ENCODE measurements at regions not wholly inside any gene's neighbourhood (a gene's known extent, or its start where the extent isn't known, plus 50 kb on each side); places are given as distances from the start of the nearest gene placed in this dataset.

DNA sequence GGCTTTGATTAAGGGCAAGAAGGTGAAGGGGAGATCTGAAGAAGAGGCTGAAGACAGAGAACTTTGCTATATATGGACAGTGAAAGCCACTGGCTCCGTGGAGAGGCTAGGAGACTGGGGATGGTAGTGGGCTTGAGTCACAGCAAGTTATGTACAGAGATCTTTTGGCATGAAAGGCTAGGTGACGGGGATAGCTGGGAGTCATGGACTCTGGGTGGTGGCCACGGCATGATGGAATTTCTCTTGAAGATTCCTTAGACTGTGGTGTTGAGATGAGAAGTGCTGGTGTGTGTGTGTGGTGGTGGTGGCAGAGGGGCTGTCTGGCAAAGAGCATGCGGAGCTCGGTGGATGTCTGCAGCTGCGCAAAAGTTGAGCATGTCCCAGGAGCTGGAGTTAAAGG is 120.6 kb upstream of the STC2 start:
- TF ChIP-seq CTCF (IDR thresholded peaks at IDR 0.05; ENCODE audit: unreplicated experiment): no peak
- no TSS peak for BruUV-seq (replicated peaks)
- POLR2A ChIA-PET: no interaction called here

DNA sequence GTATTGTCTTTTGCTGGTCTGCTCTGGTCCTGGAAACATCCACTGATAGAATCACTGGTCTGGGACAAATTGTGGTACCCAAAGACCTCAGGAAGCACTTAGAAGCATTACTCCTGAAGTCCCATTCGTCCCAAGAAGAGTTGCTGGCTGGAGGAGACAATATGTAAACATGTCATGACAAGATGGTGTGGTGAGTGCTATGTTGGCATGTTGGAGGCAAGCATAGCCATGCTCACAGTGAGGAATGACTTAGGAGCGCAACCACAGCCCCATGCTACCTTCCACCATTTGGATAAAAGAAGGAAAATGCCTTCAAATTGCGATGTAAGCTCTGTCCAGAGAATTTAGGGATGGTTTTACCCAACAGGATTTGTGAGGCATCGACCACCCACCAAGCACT is 115.8 kb upstream of the STC2 start:
- no peak overlapping the region for H3K27ac Mint-ChIP-seq (ENCODE audit: low read depth, unreplicated experiment)
- H3K4me1 Mint-ChIP-seq (ENCODE audit: insufficient read depth, unreplicated experiment): no peaks in the 10 kb centered on the region
- CTCF ChIA-PET: no interaction called here
- no peaks in the 10 kb centered on the region for H3K27me3 Mint-ChIP-seq (ENCODE audit: insufficient read depth, unreplicated experiment)
- DNase-seq (ENCODE audit: unreplicated experiment): no peak
- BruUV-seq (replicated peaks): no TSS peak
- no peaks in the 10 kb centered on the region for H3K9me3 Mint-ChIP-seq (ENCODE audit: unreplicated experiment)
- TF ChIP-seq CTCF (IDR thresholded peaks at IDR 0.05; ENCODE audit: unreplicated experiment): no peak
- no peak overlapping the region for H3K4me3 Mint-ChIP-seq (ENCODE audit: unreplicated experiment)
- no peaks in the 10 kb centered on the region for H3K36me3 Mint-ChIP-seq (ENCODE audit: insufficient read depth, unreplicated experiment)
- intact Hi-C loops (cut with micrococcal nuclease): no loop called here
- POLR2A ChIA-PET: interaction anchor here (0.6 kb wide), 1 partner anchor 30 kb away, joined by 3 read pairs; no protein-coding TSS in a partner anchor

More for the DNA sequence above, 120.6 kb upstream of the STC2 start:
- H3K4me1 Mint-ChIP-seq (ENCODE audit: insufficient read depth, unreplicated experiment): peaks cover 24% of the 10 kb centered on the region
- intact Hi-C loops (cut with micrococcal nuclease): no loop called here
- no peak overlapping the region for H3K27ac Mint-ChIP-seq (ENCODE audit: low read depth, unreplicated experiment)
- H3K27me3 Mint-ChIP-seq (ENCODE audit: insufficient read depth, unreplicated experiment): no peaks in the 10 kb centered on the region
- no peak overlapping the region for H3K4me3 Mint-ChIP-seq (ENCODE audit: unreplicated experiment)
- DNase-seq (ENCODE audit: unreplicated experiment): no peak
- H3K9me3 Mint-ChIP-seq (ENCODE audit: unreplicated experiment): no peaks in the 10 kb centered on the region
- no peaks in the 10 kb centered on the region for H3K36me3 Mint-ChIP-seq (ENCODE audit: insufficient read depth, unreplicated experiment)
- CTCF ChIA-PET: interaction anchor here (0.7 to 1.0 kb wide), 2 partner anchors 157 to 167 kb away, joined by 3 to 4 read pairs; no protein-coding TSS in a partner anchor

DNA sequence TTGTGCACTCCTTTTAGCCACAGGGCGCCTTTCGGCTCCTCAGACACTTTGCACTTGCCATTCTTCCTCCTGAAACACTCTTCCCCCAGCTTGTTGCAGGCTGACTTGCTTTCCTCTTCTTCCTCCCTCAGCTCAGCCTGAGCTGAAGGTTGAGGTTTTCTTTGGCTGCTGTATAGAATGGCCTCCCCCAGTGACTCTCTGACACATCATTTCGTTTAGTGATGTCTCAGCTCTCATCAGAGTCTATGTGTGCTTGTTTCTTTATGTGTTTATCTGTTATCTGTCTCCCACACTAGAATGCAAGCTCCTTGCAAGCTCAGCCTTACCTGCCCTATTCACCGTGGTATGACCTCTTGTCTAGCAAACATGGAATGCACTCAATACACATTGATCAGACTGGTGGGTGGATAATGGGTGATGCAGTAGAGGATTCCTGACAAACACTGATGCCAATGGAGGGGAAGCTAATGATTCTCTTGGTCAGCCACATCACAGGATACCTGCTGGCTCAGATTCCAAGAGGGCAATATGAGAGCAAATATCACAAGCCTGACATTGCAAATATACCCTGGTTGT is 112.9 kb upstream of the STC2 start:
- ChIA-PET POLR2A (interaction anchor here (0.8 to 2.5 kb wide), 2 partner anchors 11 to 14 kb away, joined by 4 to 10 read pairs; no protein-coding TSS in a partner anchor), CTCF (interaction anchor here (0.6 to 2.8 kb wide), 3 partner anchors 9 to 44 kb away, joined by 3 to 10 read pairs (median 3); no protein-coding TSS in a partner anchor)
- Mint-ChIP-seq H3K4me3 (ENCODE audit: unreplicated experiment) (no peak overlapping the region), H3K36me3 (ENCODE audit: insufficient read depth, unreplicated experiment) (no peaks in the 10 kb centered on the region), H3K27ac (ENCODE audit: low read depth, unreplicated experiment) (no peak overlapping the region), H3K9me3 (ENCODE audit: unreplicated experiment) (no peaks in the 10 kb centered on the region), H3K27me3 (ENCODE audit: insufficient read depth, unreplicated experiment) (no peaks in the 10 kb centered on the region), H3K4me1 (ENCODE audit: insufficient read depth, unreplicated experiment) (no peaks in the 10 kb centered on the region)
- no peak for DNase-seq (ENCODE audit: unreplicated experiment)
- no peak for TF ChIP-seq CTCF (IDR thresholded peaks at IDR 0.05; ENCODE audit: unreplicated experiment)
- no TSS peak for BruUV-seq (replicated peaks)
- intact Hi-C loops (cut with micrococcal nuclease): no loop called here

DNA sequence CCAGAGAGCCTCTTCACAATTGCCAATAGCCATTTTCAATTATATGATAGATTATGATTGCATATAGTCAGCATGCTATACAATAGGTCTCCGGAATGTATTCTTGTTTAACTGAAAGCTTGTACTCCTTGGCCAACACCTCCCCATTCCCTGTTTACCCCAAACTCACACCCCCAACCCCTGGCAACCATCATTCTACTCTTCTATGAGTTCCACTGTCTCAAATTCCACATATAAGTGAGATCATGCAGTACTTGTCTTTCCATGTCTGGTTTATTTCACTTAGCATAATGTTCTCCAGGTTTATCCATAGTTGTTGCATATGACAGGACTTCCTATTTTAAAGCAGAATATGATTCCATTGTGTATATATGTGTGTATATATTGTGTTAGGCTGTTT is 110.7 kb upstream of the STC2 start:
- no peaks in the 10 kb centered on the region for H3K36me3 Mint-ChIP-seq (ENCODE audit: insufficient read depth, unreplicated experiment)
- H3K27me3 Mint-ChIP-seq (ENCODE audit: insufficient read depth, unreplicated experiment): no peaks in the 10 kb centered on the region
- TF ChIP-seq CTCF (IDR thresholded peaks at IDR 0.05; ENCODE audit: unreplicated experiment): no peak
- CTCF ChIA-PET: interaction anchor here (0.5 to 0.8 kb wide), 2 partner anchors 177 to 740 kb away, joined by 3 read pairs; no protein-coding TSS in a partner anchor
- intact Hi-C loops (cut with micrococcal nuclease): no loop called here
- no peaks in the 10 kb centered on the region for H3K4me1 Mint-ChIP-seq (ENCODE audit: insufficient read depth, unreplicated experiment)
- H3K9me3 Mint-ChIP-seq (ENCODE audit: unreplicated experiment): no peaks in the 10 kb centered on the region
- H3K4me3 Mint-ChIP-seq (ENCODE audit: unreplicated experiment): no peak overlapping the region
- no TSS peak for BruUV-seq (replicated peaks)
- no peak for DNase-seq (ENCODE audit: unreplicated experiment)
- H3K27ac Mint-ChIP-seq (ENCODE audit: low read depth, unreplicated experiment): no peak overlapping the region
- POLR2A ChIA-PET: interaction anchor here (1.1 kb wide), 1 partner anchor 16 kb away, joined by 3 read pairs; no protein-coding TSS in a partner anchor

Data from MCF 10A (cell line).